Stimulated activated CD4-positive, alpha-beta T cell treated with anti-CD3 and anti-CD28 coated beads, Interleukin-1b, Interleukin-23, amount 100 ng/mL, for 1 hour (primary cell): ENCODE measurements at regions not wholly inside any gene's neighbourhood (a gene's known extent, or its start where the extent isn't known, plus 50 kb on each side); places are given as distances from the start of the nearest gene placed in this dataset.
"Not testable (repeated sequence)": the region's sequence is repeated elsewhere in the genome, so short reads cannot be mapped to it uniquely, and the experiment has no call there.

Experiments used
- DNase-seq, 2 donors: peaks; one replicate each; pipeline ENCODE4 v3.0.0-alpha.2; 2020; ENCODE audit warnings: low read depth in 2 of 2

DNA sequence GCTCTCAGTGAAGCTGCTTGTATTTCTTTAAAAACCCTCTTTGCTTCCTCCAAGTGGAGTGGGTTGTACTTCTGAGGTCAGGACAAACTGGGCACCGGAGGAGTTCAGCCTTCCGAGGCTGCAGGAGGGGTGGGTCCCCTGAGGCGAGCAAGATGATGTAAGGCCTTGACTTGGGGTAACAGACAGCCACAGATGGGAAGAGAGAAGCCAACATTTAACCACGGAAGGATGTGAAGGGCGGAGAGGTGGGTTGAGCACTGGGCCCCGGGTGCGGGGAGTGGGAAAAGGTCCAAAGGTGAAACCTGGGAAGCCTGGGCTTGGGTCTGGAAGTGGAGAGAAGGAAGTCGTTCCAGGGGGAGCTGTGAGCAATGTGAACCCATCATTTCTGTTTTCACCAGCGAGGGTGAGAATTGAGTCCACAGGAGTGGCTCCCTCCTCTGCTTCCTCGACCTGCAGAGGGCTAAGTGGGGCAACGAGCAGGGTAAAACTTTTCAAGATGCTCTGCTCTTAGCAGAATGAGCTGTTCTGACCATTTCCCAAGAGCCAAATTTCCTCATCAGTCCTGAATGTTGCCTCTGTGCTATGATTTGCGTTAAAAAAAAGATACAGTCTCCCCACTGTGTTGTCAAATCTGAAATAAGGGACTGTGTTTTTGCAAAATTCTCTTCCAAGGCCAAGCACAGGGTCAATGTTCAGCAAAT lies 137.7 kb upstream of the CRHR1 start:
- DNase-seq: no peak

DNA sequence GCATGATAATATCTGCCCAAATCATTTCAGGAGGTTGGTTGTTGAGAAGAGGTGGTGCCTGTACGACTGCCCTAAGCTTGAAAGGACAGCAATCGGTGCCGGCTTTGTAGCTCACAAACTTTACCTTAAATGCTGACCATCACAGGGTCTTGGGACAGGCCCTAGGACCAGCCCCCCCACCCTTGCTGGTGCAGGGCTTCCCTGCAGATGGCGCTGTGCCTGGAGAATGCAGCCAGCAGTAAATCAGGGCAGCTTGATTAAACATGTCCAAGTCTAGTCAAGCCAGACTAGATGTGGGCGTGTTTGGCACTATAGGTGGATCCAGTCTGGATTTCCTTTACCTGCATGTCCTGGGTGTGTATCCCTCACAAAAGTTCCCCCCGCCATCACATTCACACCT lies 135.5 kb upstream of the CRHR1 start:
- DNase-seq: no peak

DNA sequence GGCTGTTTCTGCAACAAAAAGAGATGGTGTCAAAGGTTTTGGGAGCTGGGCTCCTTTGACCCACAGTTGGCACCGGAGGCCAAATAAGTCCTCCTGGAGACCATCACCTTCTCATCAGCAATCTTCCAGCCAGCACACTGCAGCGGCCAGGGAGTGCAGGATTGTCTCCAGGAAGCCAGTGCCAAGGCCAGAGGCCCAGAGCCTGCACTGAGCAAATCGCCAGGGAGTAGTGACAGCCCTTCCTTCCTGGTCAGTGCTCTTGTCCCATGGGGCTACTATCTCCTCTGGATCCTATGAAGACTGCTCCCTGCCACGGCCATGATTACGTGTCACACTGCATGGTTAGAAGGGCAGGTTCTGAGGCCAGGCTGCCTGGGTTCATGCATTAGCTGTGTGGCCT lies 134.3 kb upstream of the CRHR1 start:
- no peak for DNase-seq

DNA sequence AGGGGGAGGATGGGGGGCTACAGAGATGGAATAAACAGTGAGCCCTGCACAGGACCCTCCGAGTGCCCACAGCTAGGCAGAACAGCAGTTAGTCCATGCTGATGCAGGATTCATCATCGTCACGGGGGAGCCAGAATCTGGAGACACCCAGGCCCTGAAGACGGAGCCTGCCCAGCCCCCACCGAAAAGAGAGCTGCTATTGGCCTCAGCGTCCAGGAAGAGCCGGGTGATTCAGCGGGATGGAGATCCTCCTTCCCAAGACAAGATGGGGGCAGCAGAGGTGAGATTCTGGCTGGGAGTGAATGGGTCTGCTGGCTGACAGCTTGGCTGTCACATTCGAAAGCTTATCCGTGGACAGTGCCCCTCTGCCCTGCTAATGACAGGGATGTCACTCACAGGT lies 133.6 kb upstream of the CRHR1 start:
- no peak for DNase-seq

DNA sequence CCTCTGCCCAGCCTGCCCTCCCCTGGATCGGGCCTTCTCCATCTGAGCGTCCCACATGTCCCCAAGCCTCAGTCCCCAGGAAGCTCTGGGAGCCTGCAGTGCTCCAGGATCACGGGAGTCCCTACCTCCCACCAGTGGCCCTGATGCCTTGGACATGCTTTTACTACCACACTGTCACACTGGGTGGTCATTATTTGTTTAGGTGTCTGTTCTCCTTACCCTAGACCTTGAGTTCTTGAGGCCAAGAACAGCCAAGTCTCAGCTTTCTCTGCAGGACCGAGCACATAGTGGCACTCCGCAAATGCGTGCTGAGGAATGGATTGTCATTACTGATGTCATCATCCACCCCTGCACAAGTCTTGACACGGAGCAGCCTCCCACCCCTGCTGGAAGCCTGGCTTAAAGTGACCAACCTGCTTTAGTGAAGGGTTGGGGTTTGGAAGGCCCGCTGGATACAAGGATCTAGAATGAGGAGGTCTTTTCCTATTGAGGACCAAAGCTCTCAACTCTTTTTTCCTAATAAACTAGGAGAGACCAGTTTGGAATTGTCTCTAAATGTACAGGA lies 132.9 kb upstream of the CRHR1 start:
- no peak for DNase-seq

DNA sequence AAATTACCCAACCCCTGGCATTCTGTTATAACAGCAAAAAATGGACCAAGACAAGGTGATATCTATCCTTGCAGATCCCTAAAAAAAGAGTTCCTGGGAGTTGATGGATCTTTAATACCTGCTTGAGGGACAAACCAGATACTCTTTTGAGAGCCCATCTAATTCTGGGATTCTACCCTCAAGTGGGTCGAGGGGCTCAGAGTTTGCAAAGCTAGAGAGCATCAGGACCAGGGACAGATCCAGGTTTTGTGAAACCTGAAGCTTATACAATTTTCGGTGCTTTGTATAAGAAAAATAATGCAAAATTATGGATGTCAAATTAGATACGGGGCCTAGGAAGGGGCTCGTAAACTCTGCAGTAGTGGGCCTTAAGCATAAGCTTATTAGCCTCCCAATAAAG lies 130.5 kb upstream of the CRHR1 start:
- DNase-seq: no peak

DNA sequence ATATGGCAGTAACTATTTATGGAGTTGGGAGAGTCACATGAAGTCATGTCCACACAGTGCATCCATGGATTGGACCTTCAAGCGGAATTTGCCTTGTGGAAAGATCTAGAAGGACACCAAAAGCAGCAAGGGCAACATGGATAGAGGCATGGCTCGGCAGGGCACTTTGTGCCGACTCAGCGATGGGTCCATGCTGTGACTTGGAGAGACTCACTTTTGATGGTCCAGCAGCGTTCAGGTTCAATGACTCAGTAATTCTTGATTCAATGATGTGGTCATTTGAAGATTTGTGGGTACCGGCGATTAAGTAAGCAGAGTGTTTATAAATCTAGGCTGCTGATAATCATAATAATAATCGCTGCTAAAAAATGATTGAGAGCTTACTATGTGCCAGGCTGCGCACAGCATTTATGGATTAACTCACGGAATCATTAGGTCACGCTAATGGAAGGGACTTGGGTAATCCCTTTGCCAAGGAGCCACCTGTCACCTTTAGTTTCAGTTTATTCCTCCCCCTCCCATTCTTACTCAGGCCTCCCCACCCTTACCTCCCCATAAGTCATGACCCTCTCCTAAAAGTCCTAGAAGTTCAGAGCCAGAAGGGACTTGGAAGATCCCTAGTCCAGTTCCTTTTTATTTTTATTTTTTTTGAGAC lies 127.5 kb upstream of the CRHR1 start:
- DNase-seq: no peak

DNA sequence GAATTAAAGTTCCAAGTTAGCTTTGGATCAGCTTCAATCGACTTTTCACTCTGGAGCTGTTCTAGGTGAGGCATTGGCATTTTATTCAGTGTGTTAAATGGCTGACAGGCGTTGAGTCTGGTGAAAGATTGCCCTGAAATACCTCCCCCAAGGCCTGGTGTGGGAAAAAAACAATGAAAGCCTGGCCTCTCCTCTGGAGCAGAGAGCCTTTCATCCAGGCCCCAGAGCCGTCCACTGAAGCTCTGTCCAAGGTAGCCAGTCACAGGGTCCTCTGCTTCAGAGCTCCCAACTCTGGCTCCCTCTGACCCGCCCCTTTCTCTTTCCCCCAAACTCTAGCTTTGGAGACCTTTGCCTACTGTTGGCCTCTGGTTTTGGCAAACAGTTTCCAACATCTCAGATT lies 123.6 kb upstream of the CRHR1 start:
- no peak for DNase-seq

DNA sequence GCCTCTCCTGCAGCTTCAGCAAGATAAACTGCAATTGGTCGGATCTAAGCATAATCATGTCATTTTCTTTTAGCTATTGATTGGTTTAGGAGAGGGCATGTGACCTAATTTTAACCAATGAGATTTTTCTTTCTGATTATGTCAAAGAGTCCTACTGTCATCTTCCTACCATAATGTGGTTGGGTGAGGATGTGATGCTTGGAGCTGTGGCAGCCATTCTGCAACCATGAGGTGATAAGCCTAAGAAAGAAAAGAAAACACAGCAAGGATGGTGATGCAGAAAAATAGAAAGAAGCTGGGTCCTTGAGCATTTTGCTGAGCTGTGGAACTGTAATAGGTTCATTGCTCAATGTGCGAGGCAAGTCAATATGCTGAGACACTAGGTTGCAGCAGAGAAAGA lies 121.7 kb upstream of the CRHR1 start:
- no peak for DNase-seq

DNA sequence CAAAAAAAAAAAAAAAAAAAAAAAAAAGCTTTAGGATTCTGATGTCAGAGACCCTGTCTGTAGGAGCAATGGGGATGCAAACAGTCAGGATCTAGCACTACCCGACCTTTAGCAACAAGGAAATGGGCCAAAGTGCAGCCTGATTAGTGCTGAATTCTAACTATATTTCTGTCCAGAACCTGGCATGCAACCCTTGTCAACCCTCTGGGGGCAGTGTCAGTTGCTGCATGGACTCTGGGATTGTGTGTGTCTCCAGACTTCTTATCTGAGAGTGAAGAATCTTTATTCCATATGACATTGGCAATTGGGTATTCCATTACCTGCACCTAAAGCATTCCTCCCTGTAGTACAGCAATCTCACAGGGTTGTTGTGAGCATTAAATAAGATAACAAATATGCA lies 120.3 kb upstream of the CRHR1 start:
- DNase-seq: no peak

DNA sequence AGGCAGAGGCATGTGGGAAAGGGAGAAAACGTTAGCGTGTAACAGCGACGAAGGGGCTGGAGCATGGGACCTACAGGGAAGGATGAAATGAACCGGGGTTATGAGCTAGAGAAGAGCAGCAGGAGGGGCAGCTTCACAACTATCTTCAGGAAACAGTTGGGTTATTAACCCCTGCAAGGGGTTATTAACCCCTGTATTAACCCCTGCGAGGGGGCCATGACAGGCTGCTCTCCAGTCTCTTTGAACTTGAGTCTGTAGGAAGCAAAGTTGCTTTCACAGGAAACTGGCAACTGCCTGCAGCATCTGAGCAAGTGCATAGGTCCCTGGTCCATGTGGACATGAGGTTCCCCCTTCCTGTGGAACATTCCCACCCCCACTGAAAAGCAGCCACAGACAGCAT lies 119.2 kb upstream of the CRHR1 start:
- DNase-seq: no peak

DNA sequence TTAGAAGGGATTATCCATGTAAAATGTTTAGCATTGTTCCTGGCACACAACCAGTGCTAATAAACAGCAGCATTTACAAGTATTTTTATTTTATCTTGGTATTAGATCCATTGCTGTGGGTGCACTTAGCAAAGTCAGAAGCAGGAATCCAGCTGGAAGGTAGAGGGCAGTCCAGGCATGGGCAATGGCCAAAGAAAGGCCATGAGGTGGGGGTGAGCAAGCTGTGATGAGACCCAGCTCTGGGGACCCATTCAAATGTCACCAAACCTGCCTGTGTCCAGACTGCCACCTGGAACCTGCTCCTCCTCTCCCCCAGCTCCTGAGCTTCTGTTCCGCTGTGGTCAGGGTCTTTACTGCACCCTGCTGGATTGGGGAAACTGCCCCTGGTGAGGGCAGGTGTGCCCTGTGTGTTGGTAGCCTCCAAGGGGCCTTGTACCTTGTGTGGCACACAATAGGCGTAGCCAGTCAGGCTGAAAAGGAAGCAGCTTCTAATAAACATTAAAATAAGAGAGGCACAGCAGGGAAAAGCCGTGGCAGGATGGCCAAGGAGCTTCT lies 118.0 kb upstream of the CRHR1 start:
- DNase-seq: no peak

DNA sequence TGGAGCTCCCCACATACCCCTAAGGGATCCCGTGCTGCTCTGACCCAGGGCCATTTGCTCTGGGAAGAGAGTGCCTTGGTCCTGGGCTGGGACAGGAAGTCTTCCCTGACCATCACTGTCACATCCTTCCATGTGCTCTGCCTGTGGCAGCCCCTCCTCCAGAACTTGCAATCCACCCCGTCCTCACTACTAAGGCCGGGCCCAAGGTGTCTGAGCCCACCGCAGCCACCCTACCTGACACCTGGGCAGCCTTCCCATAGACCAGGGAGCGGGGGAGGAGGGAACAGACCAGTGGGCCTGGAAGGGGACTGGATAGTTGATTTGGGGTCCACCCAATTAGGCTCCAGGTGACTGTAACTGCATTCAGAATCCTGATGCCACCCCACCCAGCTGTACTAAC lies 117.5 kb upstream of the CRHR1 start:
- DNase-seq: no peak

DNA sequence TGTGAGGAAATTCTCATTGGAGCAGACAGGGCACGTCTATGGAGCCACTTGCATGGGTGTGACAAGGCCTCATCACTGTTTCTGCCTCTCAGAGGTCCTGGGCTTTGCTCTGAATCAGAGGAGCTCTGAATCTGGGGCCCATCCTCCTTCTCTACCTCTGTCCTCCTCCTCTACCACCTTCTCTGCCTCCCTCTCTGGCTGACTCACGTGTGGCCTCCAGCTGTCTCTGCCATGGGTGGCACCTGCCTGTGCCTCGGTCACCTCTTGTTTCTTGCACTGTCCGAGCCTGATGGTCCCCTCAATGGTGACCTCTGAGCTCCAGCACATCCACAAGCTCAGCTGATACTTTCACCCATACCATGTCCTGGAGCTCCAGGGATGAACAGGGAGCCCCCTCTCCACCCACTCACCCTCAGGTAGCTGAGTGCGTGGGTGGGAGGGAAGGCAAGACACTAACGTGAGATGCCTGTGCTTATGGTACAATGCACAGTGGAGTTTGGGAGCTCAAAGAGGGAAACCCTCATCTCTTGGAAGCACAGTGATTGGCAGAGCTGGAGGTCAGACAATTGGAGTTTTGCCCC lies 116.4 kb upstream of the CRHR1 start:
- no peak for DNase-seq

DNA sequence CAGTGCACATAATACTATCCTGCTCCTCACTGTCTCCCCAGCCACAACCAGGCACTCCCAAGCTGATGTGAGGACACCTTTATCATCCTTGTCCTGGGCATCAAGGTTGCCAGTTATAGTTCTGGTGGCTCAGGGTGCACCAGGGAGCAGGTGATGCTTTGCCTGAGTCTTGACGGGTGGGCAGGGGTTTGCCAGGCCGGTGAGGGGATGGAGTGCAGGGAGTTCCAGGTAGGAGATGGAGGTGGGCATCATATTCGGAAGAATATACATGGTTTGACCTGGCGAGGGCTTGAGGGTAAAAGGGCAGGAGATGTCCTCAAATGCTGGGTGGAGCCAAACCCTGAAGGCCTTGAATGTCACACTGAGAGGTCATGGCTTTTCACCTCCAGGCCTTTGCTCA lies 115.8 kb upstream of the CRHR1 start:
- DNase-seq: no peak

DNA sequence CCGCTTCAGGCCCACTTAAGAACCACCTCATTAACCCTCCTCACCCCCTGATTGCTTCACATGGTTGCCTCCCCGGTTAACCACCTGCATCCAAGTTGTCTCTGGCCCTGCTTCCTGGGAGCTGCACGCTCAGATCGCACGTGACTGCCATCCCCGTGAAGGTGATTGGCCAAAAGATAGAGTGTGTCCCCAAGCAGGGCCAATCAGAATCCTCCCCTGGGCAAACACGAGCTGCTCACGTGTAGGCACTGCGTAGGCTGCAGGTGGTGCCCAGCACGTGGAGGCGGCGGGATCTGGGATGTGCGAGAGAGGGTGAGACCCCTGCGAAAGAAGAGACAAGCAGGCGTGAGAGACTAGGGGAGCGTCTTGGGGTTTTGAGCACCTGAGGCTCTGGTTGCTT lies 111.8 kb upstream of the CRHR1 start:
- no peak for DNase-seq

DNA sequence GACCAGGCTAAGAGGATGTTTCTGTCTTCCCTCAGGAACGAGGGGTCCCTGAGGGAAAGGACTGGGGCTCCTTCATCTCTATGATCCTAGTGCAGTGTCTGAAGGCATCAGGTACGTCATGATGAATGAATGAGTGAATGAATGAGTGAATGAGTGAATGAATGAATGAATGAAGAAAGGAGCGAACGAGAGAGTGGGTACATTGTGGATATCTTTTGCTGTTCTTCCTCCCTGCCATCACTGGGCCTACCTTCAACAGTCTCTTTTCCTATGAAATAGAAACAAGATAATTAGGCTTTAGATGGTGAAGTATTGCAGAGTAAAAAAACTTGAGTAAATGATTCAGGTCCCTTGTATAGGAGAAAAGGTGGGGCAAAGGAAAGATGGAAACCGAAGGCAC lies 111.3 kb upstream of the CRHR1 start:
- DNase-seq: no peak

DNA sequence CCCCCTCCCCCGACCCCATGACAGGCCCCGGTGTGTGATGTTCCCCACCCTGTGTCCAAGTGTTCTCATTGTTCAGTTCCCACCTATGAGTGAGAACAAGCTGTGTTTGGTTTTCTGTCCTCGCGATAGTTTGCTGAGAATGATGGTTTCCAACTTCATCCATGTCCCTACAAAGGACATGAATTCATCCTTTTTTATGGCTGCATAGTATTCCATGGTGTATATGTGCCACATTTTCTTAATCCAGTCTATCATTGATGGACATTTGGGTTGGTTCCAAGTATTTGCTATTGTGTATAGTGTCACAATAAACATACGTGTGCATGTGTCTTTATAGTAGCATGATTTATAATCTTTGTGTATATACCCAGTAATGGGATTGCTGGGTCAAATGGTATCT lies 110.4 kb upstream of the CRHR1 start:
- DNase-seq: not testable (repeated sequence)

DNA sequence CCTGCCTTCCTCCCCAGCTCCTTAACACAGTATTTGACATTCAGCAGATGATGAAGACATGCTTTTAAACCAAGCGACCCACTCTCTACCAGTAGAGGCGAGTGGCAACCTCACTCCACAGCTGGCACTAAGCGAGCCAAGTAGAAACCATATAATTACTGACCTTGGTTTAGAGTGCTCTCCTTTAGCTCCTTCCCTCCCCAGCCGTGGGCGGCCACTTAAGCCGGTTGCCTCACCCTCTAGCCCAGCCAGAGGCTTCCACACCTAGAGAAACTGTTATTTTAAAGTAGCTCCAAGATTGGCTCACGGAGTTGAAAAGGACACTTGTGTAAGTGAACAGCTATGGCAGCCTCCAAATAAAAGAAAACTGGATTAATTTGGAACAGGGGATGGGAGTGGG lies 109.1 kb upstream of the CRHR1 start:
- no peak for DNase-seq

DNA sequence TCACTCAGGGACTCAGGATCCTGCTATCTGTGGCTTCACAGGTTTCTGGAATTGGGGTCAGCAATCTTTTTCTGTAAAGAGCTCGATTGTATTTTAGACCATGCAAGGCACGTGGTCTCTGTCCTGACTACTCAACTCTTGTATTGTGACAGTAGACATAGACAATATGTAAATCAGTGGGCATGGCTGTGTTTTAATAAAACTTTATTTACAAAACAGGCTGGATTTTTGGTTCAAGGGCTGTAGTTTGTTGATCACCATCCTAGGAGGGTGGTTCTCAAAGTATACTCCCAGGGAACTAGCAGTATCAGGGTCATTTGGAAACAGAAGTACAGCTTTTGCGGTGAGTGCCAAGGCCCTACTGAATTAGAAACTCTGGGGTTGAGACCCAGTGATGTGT lies 108.2 kb upstream of the CRHR1 start:
- no peak for DNase-seq

DNA sequence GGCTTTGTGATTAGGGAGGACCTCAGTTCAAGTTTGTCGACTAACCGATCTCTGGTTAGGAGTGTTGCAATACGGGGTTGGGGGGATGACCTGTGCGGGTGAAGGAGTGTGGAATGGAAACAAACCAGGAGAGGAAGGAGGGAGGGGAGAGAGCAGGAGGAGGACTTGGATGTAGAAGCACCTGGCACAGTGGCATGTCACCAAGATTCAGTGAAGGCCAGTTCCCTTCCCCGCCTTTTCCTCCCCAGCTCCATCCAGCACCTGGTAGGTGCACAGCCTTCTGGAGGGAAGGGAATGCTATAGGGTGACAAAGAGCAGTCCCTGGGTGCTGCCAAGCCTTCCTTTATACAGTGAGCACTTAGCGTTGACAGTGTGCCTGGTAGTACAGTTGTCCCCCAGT lies 107.4 kb upstream of the CRHR1 start:
- DNase-seq: no peak

DNA sequence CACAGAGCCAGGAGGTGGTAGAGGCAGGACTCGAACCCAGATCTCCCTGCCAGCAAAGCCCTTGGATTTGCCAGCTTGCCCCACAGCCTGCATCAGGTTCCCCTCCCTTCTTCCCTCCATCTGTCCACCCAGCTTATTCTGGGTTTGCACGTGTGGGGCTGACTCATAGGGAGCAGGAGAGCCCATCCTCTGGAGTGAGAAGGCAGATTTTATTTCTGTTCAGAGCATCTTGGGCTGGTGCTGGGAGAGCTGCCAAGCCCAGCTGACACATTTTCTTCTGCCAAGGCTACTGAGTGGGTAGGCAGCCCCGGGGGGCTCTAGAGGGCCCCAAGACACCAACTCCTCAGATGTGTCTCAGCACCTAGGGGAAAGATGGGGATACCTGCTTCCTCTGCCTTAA lies 106.3 kb upstream of the CRHR1 start:
- no peak for DNase-seq

DNA sequence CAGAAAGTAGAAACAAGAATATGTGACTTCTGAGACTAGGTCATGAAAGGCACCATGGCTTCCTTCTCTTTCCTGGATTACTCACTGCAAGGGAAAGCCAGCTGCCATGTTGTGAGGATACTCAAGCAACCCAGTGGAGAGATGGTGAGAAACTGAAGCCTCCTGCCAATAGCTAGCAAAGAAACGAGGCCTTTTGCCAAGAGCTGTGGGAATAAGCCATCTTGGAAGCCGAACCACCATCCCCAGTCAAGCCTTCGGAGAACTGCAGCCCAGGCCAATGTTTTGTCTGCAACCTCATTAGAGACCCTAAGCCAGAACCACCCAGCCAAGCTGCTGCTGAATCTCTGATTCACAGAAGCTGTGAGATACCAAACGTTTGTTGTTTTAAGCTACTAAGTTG lies 104.7 kb upstream of the CRHR1 start:
- no peak for DNase-seq
